H9 (cell line): ENCODE measurements at regions not wholly inside any gene's neighbourhood (a gene's known extent, or its start where the extent isn't known, plus 50 kb on each side); places are given as distances from the start of the nearest gene placed in this dataset.
A peak's percentile ranks its signal among the peaks of the same experiment; 100 is the strongest.

Experiments
- DNase-seq: peaks from one replicate; pipeline ENCODE4 v3.0.0-alpha.2; 2017
- H2AFZ ChIP-seq: one replicate; pipeline ENCODE4 v1.6.1; 2013; ENCODE audit warnings: mild to moderate bottlenecking, low read length, control low read depth, moderate library complexity
- H2AK5ac ChIP-seq: 2 replicates; pipeline ENCODE4 v1.6.1; 2013; ENCODE audit warnings: low read length, control low read depth, mixed read lengths; ENCODE audit not compliant: insufficient read length
- H2BK120ac ChIP-seq: one replicate; pipeline ENCODE4 v1.6.1; 2013; ENCODE audit warnings: low read depth, mild to moderate bottlenecking, low read length, control low read depth, inconsistent platforms; ENCODE audit not compliant: poor library complexity, severe bottlenecking
- H2BK12ac ChIP-seq: 2 replicates; pipeline ENCODE4 v1.6.1; 2013; ENCODE audit warnings: low read length, control low read depth, mixed read lengths, low read depth; ENCODE audit not compliant: insufficient read length
- H2BK15ac ChIP-seq: 2 replicates; pipeline ENCODE4 v1.6.1; 2013; ENCODE audit warnings: low read depth, low read length, control low read depth
- H2BK20ac ChIP-seq: one replicate; pipeline ENCODE4 v1.6.1; 2013; ENCODE audit warnings: low read depth, mild to moderate bottlenecking, low read length, control low read depth, inconsistent platforms; ENCODE audit not compliant: poor library complexity, severe bottlenecking
- H2BK5ac ChIP-seq: 2 replicates; pipeline ENCODE4 v1.6.1; 2013; ENCODE audit warnings: low read length, control low read depth, mixed read lengths; ENCODE audit not compliant: insufficient read length
- H3K14ac ChIP-seq: 2 replicates; pipeline ENCODE4 v1.6.1; 2013; ENCODE audit warnings: low read length, control low read depth; ENCODE audit not compliant: insufficient read depth
- H3K18ac ChIP-seq: 2 replicates; pipeline ENCODE4 v1.6.1; 2013; ENCODE audit warnings: low read depth, mild to moderate bottlenecking, mixed read lengths, low read length, control low read depth; ENCODE audit not compliant: insufficient read length
- H3K23ac ChIP-seq: 2 replicates; pipeline ENCODE4 v1.6.1; 2013; ENCODE audit warnings: low read length, control low read depth, mixed read lengths, low read depth; ENCODE audit not compliant: insufficient read length
- H3K23me2 ChIP-seq: 2 replicates; pipeline ENCODE4 v1.6.1; 2013; ENCODE audit warnings: low read depth, mild to moderate bottlenecking, mixed read lengths, low read length, control low read depth; ENCODE audit not compliant: insufficient read length, poor library complexity, severe bottlenecking
- H3K27ac ChIP-seq: 2 replicates; pipeline ENCODE4 v1.5.1; 2013; ENCODE audit warnings: low read length, control low read depth, mixed read lengths, low read depth; ENCODE audit not compliant: insufficient read length
- H3K27me3 ChIP-seq: 2 replicates; pipeline ENCODE4 v1.6.1; 2013; ENCODE audit warnings: low read length, control low read depth, inconsistent platforms; ENCODE audit not compliant: insufficient read depth
- H3K4ac ChIP-seq: 2 replicates; pipeline ENCODE4 v1.6.1; 2013; ENCODE audit warnings: low read depth, mild to moderate bottlenecking, control low read depth, inconsistent platforms, low read length, moderate library complexity
- H3K4me1 ChIP-seq: 2 replicates; pipeline ENCODE4 v1.6.1; 2013; ENCODE audit warnings: low read length, control low read depth, inconsistent platforms; ENCODE audit not compliant: insufficient read depth
- H3K4me2 ChIP-seq: 2 replicates; pipeline ENCODE4 v1.6.1; 2013; ENCODE audit warnings: low read length, control low read depth, mixed read lengths; ENCODE audit not compliant: insufficient read length, insufficient read depth
- H3K56ac ChIP-seq: 2 replicates; pipeline ENCODE4 v1.6.1; 2013; ENCODE audit warnings: low read depth, mild to moderate bottlenecking, mixed read lengths, low read length, control low read depth; ENCODE audit not compliant: insufficient read length
- H3K79me1 ChIP-seq: 2 replicates; pipeline ENCODE4 v1.6.1; 2013; ENCODE audit warnings: low read depth, mild to moderate bottlenecking, moderate library complexity, low read length, control low read depth, inconsistent platforms; ENCODE audit not compliant: insufficient read depth, poor library complexity, severe bottlenecking
- H3K79me2 ChIP-seq: 2 replicates; pipeline ENCODE4 v1.6.1; 2013; ENCODE audit warnings: low read length, control low read depth, inconsistent platforms; ENCODE audit not compliant: insufficient read depth
- H3K9ac ChIP-seq: 2 replicates; pipeline ENCODE4 v1.6.1; 2013; ENCODE audit warnings: low read length, control low read depth, mixed read lengths; ENCODE audit not compliant: insufficient read length; ENCODE audit errors: extremely low read depth
- H3K9me3 ChIP-seq: one replicate; pipeline ENCODE4 v1.6.1; 2013; ENCODE audit warnings: low read depth, low read length, inconsistent platforms; ENCODE audit not compliant: control insufficient read depth
- H3T11ph ChIP-seq: one replicate; pipeline ENCODE4 v1.6.1; 2013; ENCODE audit warnings: mild to moderate bottlenecking, low read length, control low read depth, inconsistent platforms
- H4K20me1 ChIP-seq: one replicate; pipeline ENCODE4 v1.6.1; 2013; ENCODE audit not compliant: control insufficient read depth, insufficient read length, insufficient read depth
- H4K5ac ChIP-seq: 2 replicates; pipeline ENCODE4 v1.6.1; 2013; ENCODE audit warnings: low read depth, mild to moderate bottlenecking, mixed read lengths, low read length, control low read depth; ENCODE audit not compliant: insufficient read length
- H4K8ac ChIP-seq: replicated peaks from 2 replicates; pipeline ENCODE4 v1.6.1; 2013; ENCODE audit warnings: low read length, control low read depth, mixed read lengths, low read depth; ENCODE audit not compliant: insufficient read length
- H4K91ac ChIP-seq: 2 replicates; pipeline ENCODE4 v1.6.1; 2013; ENCODE audit warnings: low read depth, mild to moderate bottlenecking, moderate library complexity, mixed read lengths, low read length, control low read depth; ENCODE audit not compliant: insufficient read length
- H3K27ac Mint-ChIP-seq, 3 experiments: 2 replicates in 2 of 3; 3 replicates in 1 of 3; pipeline ENCODE4 v1.8.0; 2020 to 2021; ENCODE audit warnings: mixed read lengths in 3 of 3, mild to moderate bottlenecking in 1 of 3, moderate library complexity in 1 of 3
- H3K27me3 Mint-ChIP-seq: 2 replicates; pipeline ENCODE4 v1.8.0; 2021; ENCODE audit warnings: low read depth, mild to moderate bottlenecking, moderate library complexity, mixed read lengths
- H3K36me3 Mint-ChIP-seq, 3 experiments: 2 replicates in 2 of 3; 3 replicates in 1 of 3; pipeline ENCODE4 v1.8.0; 2020 to 2021; ENCODE audit warnings: low read depth in 3 of 3, mixed read lengths in 3 of 3; ENCODE audit not compliant: insufficient read depth in 1 of 3
- H3K4me1 Mint-ChIP-seq, 2 experiments: 2 replicates each; pipeline ENCODE4 v1.8.0; 2020; ENCODE audit warnings: mixed read lengths in 2 of 2
- H3K4me3 Mint-ChIP-seq, 2 experiments: 2 replicates in 1 of 2; 3 replicates in 1 of 2; pipeline ENCODE4 v1.8.0; 2020 to 2021; ENCODE audit warnings: mild to moderate bottlenecking in 2 of 2, mixed read lengths in 2 of 2, moderate library complexity in 1 of 2
- H3K9me3 Mint-ChIP-seq, 2 experiments: 2 replicates in 1 of 2; 3 replicates in 1 of 2; pipeline ENCODE4 v1.8.0; 2020; ENCODE audit warnings: mild to moderate bottlenecking in 2 of 2, mixed read lengths in 2 of 2, moderate library complexity in 1 of 2
- WGBS: extraction: QIAGEN DNeasy Blood & Tissue Kit; methylation state at CpG from one replicate; pipeline ENCODE4 v1.1.7; 2013; ENCODE audit warnings: missing lambda C conversion rate, low lambda C conversion rate, mixed read lengths; ENCODE audit not compliant: insufficient read length; ENCODE audit errors: extremely low coverage; 5-methylcytosine and 5-hydroxymethylcytosine counted together
- TF ChIP-seq, protein P1 (sequence below): fragments of 200-600 bp; sonication (generic); conservative IDR thresholded peaks from 3 replicates; pipeline ENCODE4 v1.8.0; 2021; ENCODE audit warnings: antibody characterized with exemption, mild to moderate bottlenecking

GRCh38 chr4:29927895-29928294 is 792.3 kb upstream of the PCDH7 start:
- no peak for DNase-seq
- no peak overlapping the region for H3K27ac Mint-ChIP-seq
- no peaks in the 10 kb centered on the region for H3K4me1 Mint-ChIP-seq
- Histone ChIP-seq H3K23me2 (no peaks in the 10 kb centered on the region), H3K23ac (no peak overlapping the region), H3K18ac (no peak overlapping the region), H2BK12ac (no peak overlapping the region), H4K20me1 (no peaks in the 10 kb centered on the region), H3K56ac (no peak overlapping the region), H2AFZ (no peak overlapping the region), H3K79me1 (no peaks in the 10 kb centered on the region), H3K79me2 (no peaks in the 10 kb centered on the region), H2BK5ac (no peak overlapping the region), H2BK20ac (no peak overlapping the region), H3K4ac (no peak overlapping the region), H3K4me1 (no peaks in the 10 kb centered on the region), H3K14ac (no peak overlapping the region), H4K91ac (no peak overlapping the region), H3T11ph (no peak overlapping the region), H2AK5ac (no peak overlapping the region), H3K27me3 (no peaks in the 10 kb centered on the region), H3K9ac (no peak overlapping the region), H2BK15ac (no peak overlapping the region), H3K27ac (no peak overlapping the region), H3K9me3 (no peaks in the 10 kb centered on the region), H3K4me2 (no peak overlapping the region), H4K5ac (no peak overlapping the region), H2BK120ac (no peak overlapping the region), H4K8ac (no peak overlapping the region)
- H3K9me3 Mint-ChIP-seq, result peaks cover 2 to 3% of the 10 kb centered on the region in 2 experiments; a peak in 3 of 5 replicates
- TF ChIP-seq, protein P1, sequence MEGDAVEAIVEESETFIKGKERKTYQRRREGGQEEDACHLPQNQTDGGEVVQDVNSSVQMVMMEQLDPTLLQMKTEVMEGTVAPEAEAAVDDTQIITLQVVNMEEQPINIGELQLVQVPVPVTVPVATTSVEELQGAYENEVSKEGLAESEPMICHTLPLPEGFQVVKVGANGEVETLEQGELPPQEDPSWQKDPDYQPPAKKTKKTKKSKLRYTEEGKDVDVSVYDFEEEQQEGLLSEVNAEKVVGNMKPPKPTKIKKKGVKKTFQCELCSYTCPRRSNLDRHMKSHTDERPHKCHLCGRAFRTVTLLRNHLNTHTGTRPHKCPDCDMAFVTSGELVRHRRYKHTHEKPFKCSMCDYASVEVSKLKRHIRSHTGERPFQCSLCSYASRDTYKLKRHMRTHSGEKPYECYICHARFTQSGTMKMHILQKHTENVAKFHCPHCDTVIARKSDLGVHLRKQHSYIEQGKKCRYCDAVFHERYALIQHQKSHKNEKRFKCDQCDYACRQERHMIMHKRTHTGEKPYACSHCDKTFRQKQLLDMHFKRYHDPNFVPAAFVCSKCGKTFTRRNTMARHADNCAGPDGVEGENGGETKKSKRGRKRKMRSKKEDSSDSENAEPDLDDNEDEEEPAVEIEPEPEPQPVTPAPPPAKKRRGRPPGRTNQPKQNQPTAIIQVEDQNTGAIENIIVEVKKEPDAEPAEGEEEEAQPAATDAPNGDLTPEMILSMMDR, result peak; percentile 25; the same call in 1 of the 3 replicates
- H3K27me3 Mint-ChIP-seq, result no peaks in the 10 kb centered on the region; the same call in 1 of the 2 replicates
- WGBS, result no CpG with 5 or more reads among the region's 2 CpGs
- no peaks in the 10 kb centered on the region for H3K36me3 Mint-ChIP-seq
- H3K4me3 Mint-ChIP-seq, result no peak overlapping the region
